HUES48 (cell line): ENCODE measurements at regions not wholly inside any gene's neighbourhood (a gene's known extent, or its start where the extent isn't known, plus 50 kb on each side); places are given as distances from the start of the nearest gene placed in this dataset.

Experiments used
- H3K27ac ChIP-seq: one replicate; pipeline ENCODE4 v1.7.0; 2013; ENCODE audit warnings: low read depth, low read length, inconsistent platforms
- H3K27me3 ChIP-seq: 2 replicates; pipeline ENCODE4 v1.6.1; 2013; ENCODE audit warnings: mild to moderate bottlenecking, low read length; ENCODE audit not compliant: control insufficient read depth, insufficient read depth
- H3K36me3 ChIP-seq: 2 replicates; pipeline ENCODE4 v1.6.1; 2013; ENCODE audit warnings: low read length; ENCODE audit not compliant: control insufficient read depth, insufficient read depth
- H3K4me1 ChIP-seq: 2 replicates; pipeline ENCODE4 v1.6.1; 2013; ENCODE audit warnings: mild to moderate bottlenecking, low read length; ENCODE audit not compliant: control insufficient read depth, insufficient read depth
- H3K4me3 ChIP-seq: 2 replicates; pipeline ENCODE4 v1.5.1; 2013; ENCODE audit warnings: mild to moderate bottlenecking, low read depth, low read length
- H3K9ac ChIP-seq: 2 replicates; pipeline ENCODE4 v1.6.1; 2013; ENCODE audit warnings: mild to moderate bottlenecking, low read depth, low read length, moderate library complexity
- H3K9me3 ChIP-seq: 2 replicates; pipeline ENCODE4 v1.6.1; 2013; ENCODE audit warnings: low read length; ENCODE audit not compliant: control insufficient read depth, insufficient read depth

DNA sequence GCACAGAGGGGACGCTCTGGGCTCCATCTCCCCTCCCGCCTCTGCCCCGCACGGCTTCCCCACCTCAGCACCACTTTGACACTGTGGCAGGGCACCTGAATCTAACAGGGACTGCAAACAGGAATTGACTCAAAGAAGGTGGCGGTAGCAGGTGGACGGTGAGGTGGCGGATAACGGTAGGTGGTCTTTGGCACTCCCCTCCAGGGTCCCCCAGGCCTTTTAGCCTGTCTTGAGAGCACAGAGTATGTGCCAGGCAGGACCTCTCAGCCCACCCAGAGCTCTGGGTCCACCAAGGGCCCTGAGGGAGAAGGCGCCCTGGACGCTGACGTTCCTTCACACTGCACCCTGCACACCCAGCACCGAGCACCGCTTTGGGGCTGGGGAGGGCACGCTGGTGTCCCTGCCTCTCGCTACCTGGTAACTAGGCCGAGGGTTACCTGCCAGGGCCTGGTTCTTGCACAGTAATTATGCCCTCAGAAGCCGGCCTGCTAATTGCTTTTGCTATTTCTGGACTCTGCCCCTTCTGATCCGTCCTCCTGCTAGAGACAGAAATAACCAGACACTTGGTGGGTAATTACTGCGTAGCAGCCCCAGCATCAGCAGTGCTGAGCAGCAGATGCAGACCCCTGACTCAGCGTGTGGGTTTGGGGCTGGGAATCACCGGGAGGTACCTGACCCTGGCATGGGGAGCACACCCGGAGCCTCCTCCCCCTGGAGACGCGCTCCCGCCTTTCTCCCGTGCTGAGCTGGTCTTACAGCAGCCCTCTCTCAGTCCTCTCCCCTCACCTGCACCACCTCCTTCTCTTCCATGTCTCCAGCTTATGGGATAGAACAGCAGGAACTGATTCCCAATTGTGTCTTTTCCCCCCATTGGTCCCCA, 103.3 kb upstream of the B3GAT1 start:
- Histone ChIP-seq H3K27ac (no peak overlapping the region), H3K4me3 (no peak overlapping the region), H3K27me3 (no peaks in the 10 kb centered on the region), H3K36me3 (no peaks in the 10 kb centered on the region), H3K9ac (no peak overlapping the region), H3K9me3 (no peaks in the 10 kb centered on the region), H3K4me1 (0 out of 2 replicates have a peak, but pooled peaks cover 5% of the 10 kb centered on the region)

DNA sequence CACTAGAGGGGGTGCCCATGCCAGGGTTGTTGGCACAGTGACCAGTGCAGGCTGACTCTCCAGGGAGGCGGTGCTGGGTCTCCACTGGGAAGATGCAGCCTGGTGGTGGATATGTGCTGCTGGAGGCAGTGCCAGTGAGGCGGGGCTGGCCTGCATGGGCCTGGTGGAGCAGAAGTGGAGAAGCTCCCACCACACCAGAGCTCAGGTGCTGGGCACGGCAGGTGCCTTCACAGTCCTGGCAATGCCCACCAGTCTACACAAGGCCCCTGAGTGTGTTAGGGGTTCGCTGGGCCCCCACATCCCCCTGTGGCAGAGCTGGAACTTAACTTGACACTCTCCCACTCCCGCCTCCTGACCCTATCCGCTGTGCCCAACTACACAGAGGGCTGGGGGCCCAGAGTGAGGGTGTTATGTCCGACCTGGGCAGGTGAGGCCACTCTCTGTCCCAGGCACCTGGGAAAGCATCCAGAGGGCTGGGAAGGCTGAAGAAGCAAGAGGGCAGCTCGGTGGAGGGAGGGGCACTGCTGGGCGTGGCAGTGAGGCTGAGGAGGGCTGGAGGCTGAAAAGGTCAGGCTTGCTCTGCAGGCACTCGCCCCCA, 102.4 kb upstream of the B3GAT1 start:
- Histone ChIP-seq H3K27ac (no peak overlapping the region), H3K27me3 (no peaks in the 10 kb centered on the region), H3K4me1 (0 out of 2 replicates have a peak, but pooled peaks cover 5% of the 10 kb centered on the region), H3K4me3 (no peak overlapping the region), H3K36me3 (no peaks in the 10 kb centered on the region), H3K9me3 (no peaks in the 10 kb centered on the region), H3K9ac (no peak overlapping the region)

DNA sequence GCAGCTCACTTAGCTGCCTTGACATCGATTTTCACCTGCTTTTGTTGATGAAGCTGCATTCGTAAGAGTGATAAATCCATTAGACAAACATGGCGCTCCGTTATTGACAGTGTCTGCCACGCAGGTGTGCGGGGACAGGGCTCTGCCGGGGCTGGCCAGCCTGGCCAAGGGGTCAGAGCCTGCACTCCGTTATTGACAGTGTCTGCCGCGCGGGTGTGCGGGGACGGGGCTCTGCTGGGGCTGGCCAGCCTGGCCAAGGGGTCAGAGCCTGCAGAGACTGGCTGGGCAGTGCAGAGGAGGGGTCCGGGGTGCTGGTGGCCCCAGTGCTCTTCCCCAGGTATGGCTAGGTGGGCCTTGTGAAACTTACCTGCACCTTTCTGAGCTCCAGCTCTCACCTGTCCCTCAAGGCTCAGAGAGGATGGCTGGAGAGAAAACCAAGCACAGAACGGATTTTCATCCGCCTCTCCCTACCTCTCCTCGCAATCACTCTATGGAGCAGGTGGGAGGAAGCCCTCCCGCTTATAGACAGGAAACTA, 101.6 kb upstream of the B3GAT1 start:
- H3K36me3 ChIP-seq, result no peaks in the 10 kb centered on the region
- H3K4me1 ChIP-seq, result 0 out of 2 replicates have a peak, but pooled peaks cover 5% of the 10 kb centered on the region
- H3K4me3 ChIP-seq, result no peak overlapping the region
- H3K9ac ChIP-seq, result no peak overlapping the region
- H3K27me3 ChIP-seq, result no peaks in the 10 kb centered on the region
- no peak overlapping the region for H3K27ac ChIP-seq
- no peaks in the 10 kb centered on the region for H3K9me3 ChIP-seq

DNA sequence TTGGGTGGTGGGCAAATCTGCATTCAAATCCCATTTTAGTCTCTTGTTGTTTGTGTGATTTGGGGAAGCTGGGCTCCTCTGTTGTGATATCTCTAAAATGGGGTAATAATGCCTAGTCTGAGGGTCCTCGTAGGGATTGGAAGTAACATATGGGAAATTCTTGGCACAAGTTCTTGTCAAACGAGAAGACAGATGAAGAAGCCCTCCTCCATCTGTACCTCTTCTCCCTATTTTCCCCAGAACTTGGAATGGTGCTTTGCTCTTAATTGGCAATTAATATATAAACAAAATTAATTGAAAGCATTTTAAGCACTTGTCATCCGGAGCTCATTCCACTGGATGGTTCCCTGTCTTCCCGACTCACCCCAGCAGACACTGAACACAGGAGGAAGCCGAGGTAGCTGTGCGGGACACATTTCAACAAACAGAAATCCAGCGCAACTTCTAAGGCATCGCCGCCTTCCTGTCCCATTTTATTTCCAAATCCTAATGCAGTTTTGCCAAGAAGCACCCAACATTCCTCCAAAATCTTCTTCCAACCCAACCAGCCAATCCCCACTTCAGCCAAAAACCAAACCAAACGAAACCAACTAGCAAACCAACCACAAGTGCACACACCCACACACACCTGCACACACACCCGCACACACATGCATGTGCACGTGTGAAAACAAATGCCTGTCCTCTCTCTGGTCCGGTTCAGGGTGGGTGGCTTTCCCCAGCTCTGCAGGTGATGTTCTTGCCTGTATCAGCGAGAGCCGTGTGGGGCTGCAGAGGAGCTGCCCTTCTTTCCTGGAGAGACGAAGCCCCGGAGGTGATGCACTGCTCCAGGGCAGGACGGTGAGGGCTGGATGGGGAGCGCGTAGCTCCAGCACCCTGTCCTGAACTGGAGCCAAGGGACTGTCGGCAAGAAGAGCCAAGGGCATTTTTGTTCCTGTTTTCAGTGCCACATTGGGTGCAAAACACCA, 100.8 kb upstream of the B3GAT1 start:
- no peaks in the 10 kb centered on the region for H3K27me3 ChIP-seq
- no peaks in the 10 kb centered on the region for H3K36me3 ChIP-seq
- H3K9ac ChIP-seq, result no peak overlapping the region
- 0 out of 2 replicates have a peak, but pooled peaks cover 5% of the 10 kb centered on the region for H3K4me1 ChIP-seq
- no peak overlapping the region for H3K4me3 ChIP-seq
- no peak overlapping the region for H3K27ac ChIP-seq
- no peaks in the 10 kb centered on the region for H3K9me3 ChIP-seq

DNA sequence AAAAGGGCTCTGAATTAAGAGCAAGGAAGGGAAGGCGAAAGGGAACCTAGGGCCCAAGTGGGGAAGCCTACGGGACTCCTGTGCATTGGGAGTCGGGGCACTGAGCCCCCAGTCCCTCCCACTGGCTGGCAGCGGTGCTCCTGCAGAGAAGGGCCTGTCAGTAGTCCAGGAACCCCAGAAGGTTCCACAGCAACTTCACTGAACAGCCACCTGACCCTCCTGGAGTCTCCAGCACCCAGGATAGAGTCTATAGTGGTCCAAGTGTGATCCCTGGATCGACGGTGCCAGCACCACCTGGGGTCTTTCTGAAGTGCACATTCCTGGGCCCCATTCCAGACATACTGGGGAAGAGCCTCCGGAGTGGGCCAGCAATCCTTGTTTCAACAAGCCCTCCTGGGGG, 100.0 kb upstream of the B3GAT1 start:
- H3K27me3 ChIP-seq, result no peaks in the 10 kb centered on the region
- H3K4me3 ChIP-seq, result no peak overlapping the region
- H3K4me1 ChIP-seq, result 0 out of 2 replicates have a peak, but pooled peaks cover 5% of the 10 kb centered on the region
- no peaks in the 10 kb centered on the region for H3K9me3 ChIP-seq
- no peak overlapping the region for H3K9ac ChIP-seq
- no peak overlapping the region for H3K27ac ChIP-seq
- H3K36me3 ChIP-seq, result no peaks in the 10 kb centered on the region

DNA sequence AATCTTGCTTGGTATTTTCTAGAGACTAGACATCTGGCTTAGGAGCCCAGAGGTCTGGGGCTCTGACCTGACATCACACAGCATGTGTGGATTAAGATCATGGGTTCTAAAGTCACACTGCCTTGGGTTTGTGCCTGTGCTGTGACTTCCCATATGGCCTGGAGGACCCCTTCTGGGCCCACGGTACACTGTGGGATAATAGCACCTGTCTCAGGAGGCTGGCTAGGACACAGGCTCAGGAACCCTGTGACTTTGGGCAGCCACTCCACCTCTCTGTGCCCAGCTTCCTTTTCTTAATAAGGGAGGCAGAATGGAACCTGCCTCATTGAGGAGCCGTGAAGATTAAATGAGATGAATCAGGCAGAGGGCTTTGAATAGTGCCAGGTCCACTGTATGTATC, 99.2 kb upstream of the B3GAT1 start:
- H3K4me3 ChIP-seq, result no peak overlapping the region
- no peak overlapping the region for H3K27ac ChIP-seq
- H3K9ac ChIP-seq, result no peak overlapping the region
- H3K36me3 ChIP-seq, result no peaks in the 10 kb centered on the region
- H3K9me3 ChIP-seq, result no peaks in the 10 kb centered on the region
- 0 out of 2 replicates have a peak, but pooled peaks cover under 1% of the 10 kb centered on the region for H3K4me1 ChIP-seq
- no peaks in the 10 kb centered on the region for H3K27me3 ChIP-seq

DNA sequence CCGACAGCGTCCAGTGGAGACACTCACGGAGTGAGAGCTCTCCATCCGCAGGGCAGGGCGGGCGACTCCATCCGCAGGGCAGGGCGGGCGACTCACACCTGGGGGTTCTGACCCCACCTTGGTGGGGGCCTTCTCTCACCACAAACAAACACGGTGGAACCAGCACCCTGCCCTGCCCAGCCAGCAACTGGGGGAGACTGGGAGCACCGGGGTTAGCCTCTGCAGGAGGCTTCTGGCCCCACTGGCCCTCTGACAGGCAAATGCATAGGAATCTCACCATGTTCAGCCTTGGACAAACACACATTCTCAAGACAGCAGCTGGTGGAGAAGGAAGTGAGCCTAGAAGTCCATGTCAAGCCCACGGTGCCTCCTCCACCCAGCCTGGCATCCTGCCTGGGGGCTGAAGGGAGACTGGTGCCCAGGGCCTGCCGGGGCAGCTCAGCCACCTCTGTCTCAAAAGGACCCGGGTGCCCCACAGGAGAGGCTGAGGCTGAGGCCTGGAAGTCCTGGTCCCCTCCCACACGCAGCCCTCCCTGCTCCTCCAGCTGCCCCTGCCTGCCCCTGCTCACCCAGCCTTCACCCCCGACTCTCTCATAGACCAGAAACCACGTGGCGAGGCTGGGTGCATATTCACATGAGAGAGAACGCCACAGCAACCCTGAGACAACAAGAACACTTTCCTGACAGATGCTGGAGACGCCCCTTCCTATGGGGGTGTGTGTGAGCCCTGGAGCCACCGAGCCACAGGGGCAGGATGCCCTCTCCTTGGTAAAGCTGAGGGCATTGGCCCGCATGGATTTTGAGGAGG, 98.4 kb upstream of the B3GAT1 start:
- no peak overlapping the region for H3K9ac ChIP-seq
- H3K27ac ChIP-seq, result no peak overlapping the region
- H3K4me3 ChIP-seq, result no peak overlapping the region
- no peaks in the 10 kb centered on the region for H3K36me3 ChIP-seq
- no peaks in the 10 kb centered on the region for H3K4me1 ChIP-seq
- H3K27me3 ChIP-seq, result no peaks in the 10 kb centered on the region
- H3K9me3 ChIP-seq, result no peaks in the 10 kb centered on the region

DNA sequence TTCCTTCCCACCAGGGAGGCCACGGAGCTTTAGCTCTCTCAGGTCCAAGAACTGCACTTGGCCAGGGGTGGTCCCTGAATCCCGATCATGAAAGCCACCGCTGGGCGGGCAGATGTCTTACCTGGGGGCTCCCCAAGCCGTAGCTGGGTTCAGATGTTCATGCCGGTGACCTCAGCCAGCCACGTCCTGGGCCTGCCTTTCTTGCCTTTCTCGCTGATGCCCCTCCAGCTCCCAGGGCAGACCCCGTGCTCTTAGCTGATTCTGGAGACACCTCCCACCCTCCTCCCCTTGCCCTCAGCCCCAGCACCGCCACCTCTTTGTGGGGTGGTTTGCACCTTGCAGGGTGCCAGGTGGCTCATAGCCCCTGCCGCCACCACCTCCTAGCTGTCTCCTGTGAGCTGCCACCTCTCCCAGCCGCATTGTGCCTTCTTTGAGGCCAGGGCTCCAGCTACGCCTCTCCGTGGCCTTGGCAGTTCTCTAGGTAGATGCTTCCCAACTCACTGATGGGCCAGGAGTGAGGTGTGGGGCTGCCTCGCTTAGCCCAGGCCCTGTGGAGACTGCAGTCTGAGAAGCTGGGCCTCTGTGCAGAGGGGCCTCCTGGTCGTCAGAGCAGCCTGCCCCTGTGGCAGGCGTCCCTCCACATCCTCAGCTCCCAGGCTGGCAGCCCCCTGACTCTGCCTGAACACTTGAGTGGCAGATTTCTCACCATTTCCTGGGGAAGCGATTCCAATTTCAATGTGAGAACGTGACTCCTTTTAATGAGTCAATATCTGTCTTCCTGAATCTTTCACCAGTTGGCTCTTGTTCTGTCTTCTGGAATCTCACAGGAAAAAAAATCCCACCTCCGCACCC, 97.6 kb upstream of the B3GAT1 start:
- H3K9me3 ChIP-seq, result no peaks in the 10 kb centered on the region
- H3K27me3 ChIP-seq, result no peaks in the 10 kb centered on the region
- H3K4me3 ChIP-seq, result no peak overlapping the region

DNA sequence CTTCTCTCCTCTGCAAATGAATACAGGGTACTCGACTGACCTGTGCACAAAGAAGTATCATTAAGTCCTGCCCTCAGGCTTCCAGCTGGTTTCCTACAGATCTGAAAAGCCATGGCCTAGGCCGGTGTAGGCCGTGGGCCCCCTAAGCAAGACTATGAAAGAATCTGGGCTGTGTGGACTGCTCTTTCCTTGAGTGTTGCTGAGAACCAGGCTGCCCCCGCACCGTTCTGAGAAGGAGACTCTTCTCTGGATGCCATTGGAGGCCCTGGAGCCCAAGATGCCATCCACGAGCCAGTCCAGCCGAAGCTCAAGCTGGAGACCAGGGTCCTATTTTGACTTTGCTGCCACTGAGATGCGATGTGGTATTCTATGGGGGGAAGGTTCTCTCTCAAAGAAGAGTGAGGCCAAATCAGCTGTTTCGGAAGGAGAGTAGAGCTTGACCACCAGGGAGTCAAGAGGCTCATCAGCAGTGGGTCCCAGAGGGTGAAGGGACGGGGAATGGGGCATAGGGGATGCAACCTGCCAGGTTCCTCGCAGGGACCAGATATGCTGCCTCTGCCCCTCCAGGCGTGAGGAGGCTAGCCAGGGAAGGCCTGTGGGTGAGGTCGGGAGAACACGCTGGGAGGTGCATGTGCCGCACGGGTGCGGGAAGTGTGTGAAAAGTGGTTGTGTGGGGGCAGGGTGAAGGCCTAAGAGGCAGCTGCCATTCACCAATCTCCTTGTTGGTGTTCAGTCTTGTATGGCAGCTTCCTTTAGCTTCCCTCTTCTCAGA, 96.4 kb upstream of the B3GAT1 start:
- H3K27ac ChIP-seq, result no peak overlapping the region
- H3K36me3 ChIP-seq, result no peaks in the 10 kb centered on the region
- H3K9ac ChIP-seq, result no peak overlapping the region
- H3K9me3 ChIP-seq, result no peaks in the 10 kb centered on the region
- peaks cover 7% of the 10 kb centered on the region; the same call in 1 of the 2 replicates for H3K4me1 ChIP-seq
- no peaks in the 10 kb centered on the region for H3K27me3 ChIP-seq
- H3K4me3 ChIP-seq, result no peak overlapping the region

More for the DNA sequence above, 97.6 kb upstream of the B3GAT1 start:
- H3K36me3 ChIP-seq, result no peaks in the 10 kb centered on the region
- no peaks in the 10 kb centered on the region; the same call in 1 of the 2 replicates for H3K4me1 ChIP-seq
- H3K9ac ChIP-seq, result no peak overlapping the region
- no peak overlapping the region for H3K27ac ChIP-seq
